ENCODE measurements at regions not wholly inside any gene's neighbourhood (a gene's known extent, or its start where the extent isn't known, plus 50 kb on each side); places are given as distances from the start of the nearest gene placed in this dataset.
"Not testable (repeated sequence)": the region's sequence is repeated elsewhere in the genome, so short reads cannot be mapped to it uniquely, and the experiment has no call there.

DNA sequence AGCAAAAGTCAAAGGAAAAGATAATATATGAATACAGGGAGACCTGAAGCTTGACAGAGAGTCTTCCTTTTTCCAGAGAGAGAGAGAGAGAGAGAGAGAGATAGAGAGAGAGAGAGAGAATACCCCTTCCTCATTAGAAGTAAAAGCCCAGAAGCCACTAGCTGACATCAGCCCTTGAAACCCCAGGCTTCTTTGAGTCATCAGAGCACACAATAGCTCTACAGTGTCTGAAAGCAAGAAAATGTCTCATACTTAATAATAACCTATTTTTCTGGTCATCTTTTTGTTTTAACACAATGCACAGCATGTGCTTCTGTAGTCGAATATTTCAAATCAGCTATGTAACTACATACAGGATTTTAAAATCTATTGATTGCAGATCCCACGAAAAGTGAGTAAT, 109.2 kb upstream of the NANOGP8 start:
- 100% methylated on average over 1 of the region's 2 CpGs for WGBS (ENCODE audit: insufficient coverage, low lambda C conversion rate)
- no peak for DNase-seq
- Histone ChIP-seq H3K4me1 (ENCODE audit: control insufficient read depth, insufficient read depth, low read length) (no peaks in the 10 kb centered on the region), H3K27me3 (ENCODE audit: control insufficient read depth, insufficient read depth, low read length) (no peaks in the 10 kb centered on the region), H3K27ac (ENCODE audit: low read length) (no peak overlapping the region), H3K36me3 (ENCODE audit: control insufficient read depth, insufficient read depth, low read length) (no peaks in the 10 kb centered on the region), H3K9me3 (ENCODE audit: control insufficient read depth, low read depth, low read length) (peaks cover 7% of the 10 kb centered on the region), H3K4me3 (ENCODE audit: low read length) (no peak overlapping the region)

DNA sequence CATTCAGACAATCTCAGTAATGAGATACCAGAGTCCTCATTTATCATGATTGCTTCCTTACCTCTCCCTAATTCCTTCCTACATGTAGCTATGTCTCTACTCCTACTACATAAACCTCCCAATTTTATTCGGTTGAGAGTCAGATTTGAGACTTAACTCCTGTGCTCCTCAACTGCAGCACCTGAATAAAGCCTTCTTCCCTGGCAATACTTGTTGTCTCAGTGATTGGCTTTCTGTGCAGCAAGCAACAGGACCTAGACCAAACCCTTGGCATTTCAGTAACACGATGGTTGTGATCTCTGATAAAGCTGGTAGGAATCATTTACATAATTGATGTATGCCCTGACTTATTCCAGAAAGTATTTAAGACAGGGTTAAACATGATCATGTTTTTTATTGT, 106.7 kb upstream of the NANOGP8 start:
- Histone ChIP-seq H3K4me1 (ENCODE audit: control insufficient read depth, insufficient read depth, low read length) (no peaks in the 10 kb centered on the region), H3K27me3 (ENCODE audit: control insufficient read depth, insufficient read depth, low read length) (no peaks in the 10 kb centered on the region), H3K9me3 (ENCODE audit: control insufficient read depth, low read depth, low read length) (peaks cover 7% of the 10 kb centered on the region), H3K36me3 (ENCODE audit: control insufficient read depth, insufficient read depth, low read length) (no peaks in the 10 kb centered on the region), H3K27ac (ENCODE audit: low read length) (no peak overlapping the region), H3K4me3 (ENCODE audit: low read length) (no peak overlapping the region)
- no peak for DNase-seq
- no CpG with 5 or more reads among the region's 2 CpGs for WGBS (ENCODE audit: insufficient coverage, low lambda C conversion rate)

DNA sequence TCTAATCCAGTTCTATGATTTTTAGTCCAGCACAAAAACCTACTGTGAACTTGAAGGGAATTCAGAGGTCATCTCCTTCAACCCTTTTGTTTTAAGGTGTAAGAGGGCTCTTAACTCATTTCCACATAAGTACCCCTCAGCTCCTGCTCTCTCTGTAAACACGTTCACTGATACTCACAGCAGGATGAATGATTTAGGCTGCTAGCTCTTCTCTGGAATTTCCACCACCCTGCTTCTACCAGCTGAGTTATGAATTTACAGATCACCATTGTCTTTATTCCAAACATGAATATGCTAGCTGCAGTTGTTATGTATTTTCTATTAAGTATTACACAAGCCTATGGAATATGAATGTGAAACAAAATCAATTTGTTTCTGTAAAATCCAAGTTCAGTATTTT, 101.3 kb upstream of the NANOGP8 start:
- 40% methylated on average over 1 of the region's 1 CpG for WGBS (ENCODE audit: insufficient coverage, low lambda C conversion rate)
- no peaks in the 10 kb centered on the region for H3K27me3 ChIP-seq (ENCODE audit: control insufficient read depth, insufficient read depth, low read length)

DNA sequence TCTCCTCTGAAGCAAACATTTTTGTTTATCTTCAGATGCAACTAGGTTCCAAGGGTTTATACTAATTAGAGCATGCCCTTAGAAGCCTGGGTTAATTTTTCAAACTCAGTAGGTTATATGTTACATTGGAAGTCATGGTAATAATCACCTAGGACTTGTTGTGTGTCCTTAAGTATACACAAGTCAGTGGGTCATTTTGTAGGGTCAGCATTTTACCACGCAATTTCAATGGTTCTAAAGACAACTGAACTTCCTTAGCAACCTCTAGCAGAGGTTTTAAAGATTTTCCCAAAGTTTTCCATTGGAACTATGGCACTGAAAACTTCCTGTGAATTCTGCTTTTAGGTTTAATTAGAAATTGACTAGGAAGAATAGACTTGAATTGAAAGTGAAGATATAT, 99.6 kb upstream of the NANOGP8 start:
- no peaks in the 10 kb centered on the region for H3K9me3 ChIP-seq (ENCODE audit: control insufficient read depth, low read depth, low read length)
- WGBS (ENCODE audit: insufficient coverage, low lambda C conversion rate) = no CpG with 5 or more reads among the region's 1 CpG
- DNase-seq = no peak
- no peaks in the 10 kb centered on the region for H3K27me3 ChIP-seq (ENCODE audit: control insufficient read depth, insufficient read depth, low read length)
- no peaks in the 10 kb centered on the region for H3K36me3 ChIP-seq (ENCODE audit: control insufficient read depth, insufficient read depth, low read length)
- H3K4me3 ChIP-seq (ENCODE audit: low read length) = no peak overlapping the region
- H3K4me1 ChIP-seq (ENCODE audit: control insufficient read depth, insufficient read depth, low read length) = no peaks in the 10 kb centered on the region
- no peak overlapping the region for H3K27ac ChIP-seq (ENCODE audit: low read length)

More for the DNA sequence above, 101.3 kb upstream of the NANOGP8 start:
- peaks cover 5% of the 10 kb centered on the region for H3K9me3 ChIP-seq (ENCODE audit: control insufficient read depth, low read depth, low read length)
- no peaks in the 10 kb centered on the region for H3K36me3 ChIP-seq (ENCODE audit: control insufficient read depth, insufficient read depth, low read length)
- H3K4me1 ChIP-seq (ENCODE audit: control insufficient read depth, insufficient read depth, low read length) = no peaks in the 10 kb centered on the region
- H3K4me3 ChIP-seq (ENCODE audit: low read length) = no peak overlapping the region
- no peak for DNase-seq
- no peak overlapping the region for H3K27ac ChIP-seq (ENCODE audit: low read length)

GRCh38 chr15:35182841-35183479, 97.9 kb upstream of the NANOGP8 start:
- H3K4me3 ChIP-seq (ENCODE audit: low read length) = no peak overlapping the region
- DNase-seq = no peak
- no peaks in the 10 kb centered on the region for H3K9me3 ChIP-seq (ENCODE audit: control insufficient read depth, low read depth, low read length)
- H3K27me3 ChIP-seq (ENCODE audit: control insufficient read depth, insufficient read depth, low read length) = no peaks in the 10 kb centered on the region
- no peaks in the 10 kb centered on the region for H3K4me1 ChIP-seq (ENCODE audit: control insufficient read depth, insufficient read depth, low read length)
- 13% methylated on average over 1 of the region's 2 CpGs for whole genome bisulfite sequencing (ENCODE audit: insufficient coverage, low lambda C conversion rate)
- H3K36me3 ChIP-seq (ENCODE audit: control insufficient read depth, insufficient read depth, low read length) = no peaks in the 10 kb centered on the region
- H3K27ac ChIP-seq (ENCODE audit: low read length) = no peak overlapping the region

- Histone ChIP-seq H3K9me3 (ENCODE audit: control insufficient read depth, low read depth, low read length) (no peaks in the 10 kb centered on the region), H3K36me3 (ENCODE audit: control insufficient read depth, insufficient read depth, low read length) (no peaks in the 10 kb centered on the region), H3K4me1 (ENCODE audit: control insufficient read depth, insufficient read depth, low read length) (no peaks in the 10 kb centered on the region), H3K27ac (ENCODE audit: low read length) (no peak overlapping the region), H3K4me3 (ENCODE audit: low read length) (no peak overlapping the region), H3K27me3 (ENCODE audit: control insufficient read depth, insufficient read depth, low read length) (no peaks in the 10 kb centered on the region)
- DNase-seq = no peak
Observed at GRCh38 chr15:35181538-35181937, 96.4 kb upstream of the NANOGP8 start.

- DNase-seq = no peak
- Histone ChIP-seq H3K27me3 (ENCODE audit: control insufficient read depth, insufficient read depth, low read length) (no peaks in the 10 kb centered on the region), H3K9me3 (ENCODE audit: control insufficient read depth, low read depth, low read length) (no peaks in the 10 kb centered on the region), H3K36me3 (ENCODE audit: control insufficient read depth, insufficient read depth, low read length) (no peaks in the 10 kb centered on the region), H3K27ac (ENCODE audit: low read length) (no peak overlapping the region), H3K4me3 (ENCODE audit: low read length) (no peak overlapping the region), H3K4me1 (ENCODE audit: control insufficient read depth, insufficient read depth, low read length) (no peaks in the 10 kb centered on the region)
- WGBS (ENCODE audit: insufficient coverage, low lambda C conversion rate) = 100% methylated on average over 2 of the region's 3 CpGs
Observed at GRCh38 chr15:35179739-35180138, 94.6 kb upstream of the NANOGP8 start.

- H3K36me3 ChIP-seq (ENCODE audit: control insufficient read depth, insufficient read depth, low read length); H3K27me3 ChIP-seq (ENCODE audit: control insufficient read depth, insufficient read depth, low read length); H3K27ac ChIP-seq (ENCODE audit: low read length); H3K4me1 ChIP-seq (ENCODE audit: control insufficient read depth, insufficient read depth, low read length); H3K9me3 ChIP-seq (ENCODE audit: control insufficient read depth, low read depth, low read length); DNase-seq; H3K4me3 ChIP-seq (ENCODE audit: low read length): not testable (repeated sequence)
- WGBS (ENCODE audit: insufficient coverage, low lambda C conversion rate) = no CpG with 5 or more reads among the region's 1 CpG
Observed at GRCh38 chr15:35178186-35178585, 93.1 kb upstream of the NANOGP8 start.

- Histone ChIP-seq H3K27ac (ENCODE audit: low read length) (no peak overlapping the region), H3K27me3 (ENCODE audit: control insufficient read depth, insufficient read depth, low read length) (no peaks in the 10 kb centered on the region), H3K9me3 (ENCODE audit: control insufficient read depth, low read depth, low read length) (no peaks in the 10 kb centered on the region), H3K4me3 (ENCODE audit: low read length) (no peak overlapping the region), H3K4me1 (ENCODE audit: control insufficient read depth, insufficient read depth, low read length) (no peaks in the 10 kb centered on the region), H3K36me3 (ENCODE audit: control insufficient read depth, insufficient read depth, low read length) (no peaks in the 10 kb centered on the region)
- WGBS (ENCODE audit: insufficient coverage, low lambda C conversion rate) = 81% methylated on average over 2 of the region's 3 CpGs
- DNase-seq = no peak
Observed at GRCh38 chr15:35174948-35175347, 89.9 kb upstream of the NANOGP8 start.

- Histone ChIP-seq H3K9me3 (ENCODE audit: control insufficient read depth, low read depth, low read length) (no peaks in the 10 kb centered on the region), H3K4me3 (ENCODE audit: low read length) (no peak overlapping the region), H3K27me3 (ENCODE audit: control insufficient read depth, insufficient read depth, low read length) (no peaks in the 10 kb centered on the region), H3K36me3 (ENCODE audit: control insufficient read depth, insufficient read depth, low read length) (no peaks in the 10 kb centered on the region), H3K27ac (ENCODE audit: low read length) (no peak overlapping the region), H3K4me1 (ENCODE audit: control insufficient read depth, insufficient read depth, low read length) (no peaks in the 10 kb centered on the region)
- 42% methylated on average over 2 of the region's 4 CpGs for WGBS (ENCODE audit: insufficient coverage, low lambda C conversion rate)
- no peak for DNase-seq
Observed at GRCh38 chr15:35173444-35174118, 88.5 kb upstream of the NANOGP8 start.

DNA sequence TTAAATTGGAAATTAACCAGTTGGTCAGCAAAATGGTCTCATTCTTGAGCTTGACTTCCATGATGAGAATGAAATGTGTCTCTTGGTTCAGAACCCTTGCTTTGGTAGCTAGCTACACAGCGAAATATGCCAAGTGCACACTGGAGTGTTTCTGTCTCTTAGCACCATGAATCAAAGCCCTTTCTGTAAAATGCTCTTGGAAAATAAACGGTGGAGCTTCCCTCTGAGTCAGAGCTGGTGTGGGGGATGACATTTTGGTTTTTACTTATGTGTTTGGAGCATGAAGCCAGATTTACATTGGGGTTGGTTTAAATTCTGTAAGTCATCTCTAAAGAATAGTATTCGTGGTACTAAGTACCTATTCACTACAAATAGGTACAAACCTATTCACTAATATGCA, 85.1 kb upstream of the NANOGP8 start:
- Histone ChIP-seq H3K4me3 (ENCODE audit: low read length) (no peak overlapping the region), H3K9me3 (ENCODE audit: control insufficient read depth, low read depth, low read length) (no peaks in the 10 kb centered on the region), H3K4me1 (ENCODE audit: control insufficient read depth, insufficient read depth, low read length) (no peaks in the 10 kb centered on the region), H3K27ac (ENCODE audit: low read length) (no peak overlapping the region), H3K27me3 (ENCODE audit: control insufficient read depth, insufficient read depth, low read length) (no peaks in the 10 kb centered on the region), H3K36me3 (ENCODE audit: control insufficient read depth, insufficient read depth, low read length) (no peaks in the 10 kb centered on the region)
- DNase-seq = no peak
- no CpG with 5 or more reads among the region's 3 CpGs for WGBS (ENCODE audit: insufficient coverage, low lambda C conversion rate)
